Lung microvascular endothelial cell (primary cell): ENCODE measurements at regions not wholly inside any gene's neighbourhood (a gene's known extent, or its start where the extent isn't known, plus 50 kb on each side); places are given as distances from the start of the nearest gene placed in this dataset.
"Not testable (repeated sequence)": the region's sequence is repeated elsewhere in the genome, so short reads cannot be mapped to it uniquely, and the experiment has no call there.

Source experiments
- DNase-seq, 2 donors: peaks; one replicate each; pipeline versions ENCODE4 v3.0.0 to v3.0.0-alpha.2; 2010; ENCODE audit warnings: low read depth in 2 of 2

GRCh38 chr5:174799121-174799520 lies 74.7 kb downstream of the MSX2 start:
- no peak for DNase-seq

- DNase-seq, result no peak
Measured at GRCh38 chr5:174798551-174798951, 74.2 kb downstream of the MSX2 start.

DNA sequence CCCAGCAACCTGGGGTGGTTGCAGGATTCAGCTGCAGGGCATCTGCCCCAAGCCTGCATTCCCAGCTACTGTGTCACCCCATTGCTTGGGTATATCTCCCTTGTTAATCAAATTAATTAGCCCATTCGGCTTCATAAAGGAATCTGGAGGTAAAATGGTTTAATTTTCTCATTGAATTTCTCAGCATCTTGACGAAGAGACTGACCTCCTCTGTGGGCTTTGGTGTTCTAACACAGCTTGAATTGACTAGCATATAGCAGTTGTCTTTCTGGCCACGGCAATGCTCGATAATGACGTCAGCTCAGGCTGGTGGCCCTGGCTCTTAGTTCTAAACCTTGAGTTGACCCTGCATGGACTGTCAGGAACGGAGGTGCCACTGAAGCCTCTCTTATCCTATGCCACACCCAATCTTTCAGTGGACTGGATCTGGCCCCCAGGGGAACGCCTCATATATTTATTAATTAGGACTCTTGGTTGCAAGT lies 72.4 kb downstream of the MSX2 start:
- no peak for DNase-seq

- no peak for DNase-seq
Measured at GRCh38 chr5:174794931-174795672, 70.7 kb downstream of the MSX2 start.

DNA sequence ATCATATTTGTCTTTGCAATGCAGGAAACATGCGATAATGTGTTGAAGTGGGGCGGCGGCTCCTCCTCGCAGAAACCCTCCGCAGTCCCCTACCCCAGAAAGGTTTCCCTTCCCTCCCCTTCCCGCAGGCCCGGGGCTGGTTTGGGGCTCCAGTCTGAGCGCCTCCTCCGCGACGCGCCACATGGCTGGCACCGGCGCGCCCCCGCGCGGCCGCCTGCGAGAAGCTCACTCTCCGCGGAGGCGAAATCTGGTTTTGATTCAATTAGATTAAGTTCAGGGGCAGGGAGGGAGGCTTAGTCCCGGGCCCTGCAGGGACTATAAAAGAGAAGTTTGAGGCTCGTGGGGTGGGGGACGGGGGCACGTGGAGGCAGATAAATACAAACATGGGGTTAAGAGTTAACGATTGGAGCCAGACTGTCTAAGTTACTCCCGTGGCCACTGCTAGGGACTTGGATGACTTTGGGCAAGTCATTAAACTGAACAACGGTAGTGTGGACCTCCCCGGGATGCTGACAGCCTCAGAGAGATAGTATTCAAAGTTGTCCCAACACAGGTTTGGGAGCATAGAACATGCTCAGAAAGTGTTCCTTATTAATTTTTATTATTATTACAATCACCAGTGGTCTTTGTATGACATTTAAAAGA lies 69.4 kb downstream of the MSX2 start:
- DNase-seq, result peak; percentile 44 to 47

- DNase-seq, result no peak
Measured at GRCh38 chr5:174793076-174793475, 68.7 kb downstream of the MSX2 start.

GRCh38 chr5:174792265-174792664 lies 67.9 kb downstream of the MSX2 start:
- not testable (repeated sequence) for DNase-seq

DNA sequence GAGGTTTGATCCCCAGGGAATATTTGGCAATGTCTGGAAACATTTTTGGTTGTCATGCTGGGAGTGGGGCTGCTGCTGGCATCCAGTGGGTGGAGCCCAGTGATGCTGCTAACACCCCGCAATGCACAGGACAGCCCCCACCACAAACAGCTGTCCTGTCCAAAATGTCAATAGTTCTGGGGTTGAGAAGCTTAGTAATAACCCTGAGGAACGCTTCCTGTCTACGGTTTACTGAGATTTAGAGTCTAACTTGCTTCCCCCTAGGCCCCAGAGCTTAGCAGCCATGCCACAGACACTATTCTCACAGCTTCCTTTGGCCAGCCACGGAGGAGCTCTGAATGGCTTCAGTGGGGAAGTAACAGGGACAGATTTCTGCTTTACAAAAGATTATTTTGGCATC lies 66.5 kb downstream of the MSX2 start:
- no peak for DNase-seq

- no peak for DNase-seq
Measured at GRCh38 chr5:174789596-174789995, 65.2 kb downstream of the MSX2 start.

DNA sequence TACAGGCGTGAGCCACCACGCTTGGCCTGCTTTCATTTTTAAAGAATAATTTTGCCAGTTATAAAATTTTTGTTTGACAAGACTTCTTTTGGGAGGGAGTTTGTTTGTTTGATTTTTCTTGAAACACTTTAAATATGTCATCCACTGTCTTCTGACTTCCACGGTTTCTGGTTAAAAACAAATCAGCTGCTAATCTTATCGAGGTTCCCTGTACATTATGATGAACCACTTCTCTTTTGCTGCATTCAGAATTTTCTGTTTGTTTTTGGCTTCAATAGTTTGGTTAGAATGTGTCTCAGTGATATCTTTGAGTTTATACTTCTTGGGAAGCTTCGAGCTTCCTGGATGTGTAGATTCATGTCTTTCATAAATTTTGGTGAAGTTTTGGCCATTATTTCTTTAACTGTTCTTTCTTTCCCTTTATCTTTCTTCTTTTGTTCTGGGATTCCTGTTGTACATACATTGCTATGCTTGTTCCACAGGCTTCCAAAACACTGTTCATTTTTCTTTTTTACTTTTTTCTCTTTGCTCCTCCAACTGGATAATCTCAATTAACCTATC lies 60.8 kb downstream of the MSX2 start:
- no peak for DNase-seq
